ENCODE measurements at regions not wholly inside any gene's neighbourhood (a gene's known extent, or its start where the extent isn't known, plus 50 kb on each side); places are given as distances from the start of the nearest gene placed in this dataset.

DNA sequence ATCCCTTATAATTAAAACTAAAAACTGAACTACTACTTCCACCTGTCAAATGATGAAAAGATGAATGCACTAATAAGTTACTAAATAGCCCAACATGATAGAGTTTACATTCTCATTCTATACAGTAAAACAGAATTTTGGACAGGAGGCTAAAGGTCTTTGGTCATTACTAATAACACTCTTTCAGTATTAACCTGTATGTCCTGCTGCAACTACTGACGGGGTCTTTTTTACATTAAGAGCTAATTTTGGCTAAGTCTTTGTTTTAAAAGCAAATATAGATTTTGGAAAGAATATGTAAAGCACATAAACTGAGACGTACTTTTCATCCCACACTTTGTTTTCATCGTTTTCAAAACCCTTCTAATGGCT lies 175.4 kb upstream of the CDKN3 start:
- no peak overlapping the region for H3K27ac ChIP-seq (ENCODE audit: low read depth, low read length)
- H2BK12ac ChIP-seq (ENCODE audit: low read depth, low read length), result no peak overlapping the region
- H3K4me3 ChIP-seq (ENCODE audit: extremely low read depth in 1 of 4, insufficient read depth in 2 of 4, low read depth in 3 of 4, low read length in 4 of 4), result no peak overlapping the region; a peak in 1 of 8 replicates
- H3K9me3 ChIP-seq (ENCODE audit: insufficient read depth in 2 of 2, low read depth in 1 of 2, low read length in 1 of 2), result no peaks in the 10 kb centered on the region
- H3K14ac ChIP-seq (ENCODE audit: insufficient read length), result no peak overlapping the region
- DNase-seq (ENCODE audit: low read depth in 1 of 2, low spot score in 2 of 2), result no peak
- H3K79me2 ChIP-seq (ENCODE audit: control insufficient read depth in 1 of 2, insufficient read depth in 2 of 2, low read length in 2 of 2), result no peaks in the 10 kb centered on the region
- H3K27me3 ChIP-seq (replicated peaks in 1 of 4; ENCODE audit: control insufficient read depth in 3 of 4, extremely low read depth in 1 of 4, insufficient read depth in 3 of 4, low read length in 3 of 4), result peaks cover 16 to 39% (median 31%) of the 10 kb centered on the region in 4 experiments
- no peak for TF ChIP-seq USF2 (IDR thresholded peaks at IDR 0.05; ENCODE audit: low read length)
- no peak for TF ChIP-seq CTBP2 (IDR thresholded peaks at IDR 0.05; ENCODE audit: borderline replicate concordance, insufficient read depth, insufficient read length, low read length)
- no peak for TF ChIP-seq JUND (IDR thresholded peaks at IDR 0.05; ENCODE audit: low read length)
- TF ChIP-seq HDAC2 (IDR thresholded peaks at IDR 0.05; ENCODE audit: borderline replicate concordance in 1 of 2, low read depth in 2 of 2, low read length in 2 of 2), result no peak
- H2BK5ac ChIP-seq (ENCODE audit: low read depth, low read length), result no peak overlapping the region
- ChIA-PET CTCF (ENCODE audit: partially characterized antibody) (interaction anchor here (0.6 to 4.2 kb wide), 7 partner anchors 11 to 869 kb away, joined by 3 to 17 read pairs (median 3); no protein-coding TSS in a partner anchor), POLR2A (ENCODE audit: partially characterized antibody) (no interaction called here)
- H2AFZ ChIP-seq (ENCODE audit: low read length), result no peak overlapping the region
- H3K18ac ChIP-seq (ENCODE audit: extremely low read depth, low read length), result no peak overlapping the region
- H2BK120ac ChIP-seq (replicated peaks; ENCODE audit: low read depth, low read length), result no peak overlapping the region
- WGBS, 2 experiments (ENCODE audit: extremely low coverage in 1 of 2, insufficient coverage in 1 of 2, insufficient read length in 1 of 2, insufficient replicate concordance in 2 of 2, low coverage in 1 of 2, low lambda C conversion rate in 2 of 2, missing lambda C conversion rate in 1 of 2), result 41% methylated on average over 3 of the region's 3 CpGs; no CpG with 5 or more reads in 1 of the 2 experiments
- no peak overlapping the region for H3K56ac ChIP-seq (replicated peaks; ENCODE audit: insufficient read length, low read depth, low read length)
- no peak overlapping the region for H4K8ac ChIP-seq (ENCODE audit: extremely low read depth, insufficient read depth, low read length)
- no peak overlapping the region for H3K4ac ChIP-seq (replicated peaks; ENCODE audit: insufficient read length, low read depth, low read length)
- H3K4me1 ChIP-seq (replicated peaks in 1 of 4; ENCODE audit: control insufficient read depth in 3 of 4, insufficient read depth in 4 of 4, low read length in 3 of 4), result peaks cover 0 to 13% (median 12%) of the 10 kb centered on the region in 4 experiments; a peak in 6 of 7 replicates
- no peak overlapping the region; a peak in 1 of 4 replicates for H3K4me2 ChIP-seq (ENCODE audit: insufficient read depth in 1 of 2, low read depth in 2 of 2, low read length in 2 of 2)
- peaks cover 11% of the 10 kb centered on the region; the same call in 1 of the 2 replicates for H3K23me2 ChIP-seq (ENCODE audit: low read depth, low read length)
- FAIRE-seq, result no peak
- no peak overlapping the region for H4K91ac ChIP-seq (replicated peaks; ENCODE audit: insufficient read length, low read length)
- no peak overlapping the region for H2AK5ac ChIP-seq (ENCODE audit: low read depth, low read length)
- H2BK15ac ChIP-seq (ENCODE audit: low read length), result no peak overlapping the region
- H4K20me1 ChIP-seq (replicated peaks in 1 of 2; ENCODE audit: control insufficient read depth in 1 of 2, insufficient read depth in 2 of 2, low read length in 2 of 2), result no peaks in the 10 kb centered on the region
- no peaks in the 10 kb centered on the region for H3K36me3 ChIP-seq (ENCODE audit: control insufficient read depth in 2 of 4, insufficient read depth in 4 of 4, low read length in 3 of 4)
- H3K79me1 ChIP-seq (ENCODE audit: low read depth, low read length), result no peaks in the 10 kb centered on the region
- H2BK20ac ChIP-seq (ENCODE audit: low read length), result no peak overlapping the region
- H3K23ac ChIP-seq (ENCODE audit: insufficient read length), result no peak overlapping the region
- H4K5ac ChIP-seq (ENCODE audit: insufficient read length, low read depth, low read length), result no peak overlapping the region
- H3K9ac ChIP-seq (replicated peaks in 1 of 4; ENCODE audit: extremely low read depth in 1 of 4, low read depth in 3 of 4, low read length in 3 of 4), result no peak overlapping the region
